Left ventricle myocardium inferior (tissue), 1 donor: ENCODE measurements at regions not wholly inside any gene's neighbourhood (a gene's known extent, or its start where the extent isn't known, plus 50 kb on each side); places are given as distances from the start of the nearest gene placed in this dataset.
"Not testable (repeated sequence)": the region's sequence is repeated elsewhere in the genome, so short reads cannot be mapped to it uniquely, and the experiment has no call there.

Experiments
- DNase-seq: peaks from one replicate; pipeline ENCODE4 v3.0.0-alpha.2; 2020
- H3K27ac ChIP-seq: fragments of 200-600 bp; replicated peaks from 2 replicates; pipeline ENCODE4 v1.8.0; 2021
- H3K27me3 ChIP-seq: fragments of 200-600 bp; 2 replicates; pipeline ENCODE4 v1.8.0; 2021; ENCODE audit warnings: low read depth
- H3K36me3 ChIP-seq: fragments of 200-600 bp; 2 replicates; pipeline ENCODE4 v1.8.0; 2021
- H3K4me1 ChIP-seq: fragments of 200-600 bp; 2 replicates; pipeline ENCODE4 v1.8.0; 2021
- H3K4me3 ChIP-seq: fragments of 200-600 bp; 2 replicates; pipeline ENCODE4 v1.8.0; 2021; ENCODE audit warnings: mild to moderate bottlenecking, moderate library complexity
- H3K9me3 ChIP-seq: fragments of 200-600 bp; replicated peaks from 2 replicates; pipeline ENCODE4 v1.8.0; 2021
- intact Hi-C: fragments of 100-400 bp; cut with micrococcal nuclease; formaldehyde crosslinking; loops from one replicate; pipeline ENCODE4 v1.11.0; 2022
- TF ChIP-seq, protein P1 (sequence below): fragments of 200-600 bp; IDR thresholded peaks from 2 replicates; pipeline ENCODE4 v1.8.0; 2021; ENCODE audit warnings: antibody characterized with exemption, mild to moderate bottlenecking, borderline replicate concordance
- donor health status: DM: no; HTN: yes; CAD: no; lungs with severe emphysema.

DNA sequence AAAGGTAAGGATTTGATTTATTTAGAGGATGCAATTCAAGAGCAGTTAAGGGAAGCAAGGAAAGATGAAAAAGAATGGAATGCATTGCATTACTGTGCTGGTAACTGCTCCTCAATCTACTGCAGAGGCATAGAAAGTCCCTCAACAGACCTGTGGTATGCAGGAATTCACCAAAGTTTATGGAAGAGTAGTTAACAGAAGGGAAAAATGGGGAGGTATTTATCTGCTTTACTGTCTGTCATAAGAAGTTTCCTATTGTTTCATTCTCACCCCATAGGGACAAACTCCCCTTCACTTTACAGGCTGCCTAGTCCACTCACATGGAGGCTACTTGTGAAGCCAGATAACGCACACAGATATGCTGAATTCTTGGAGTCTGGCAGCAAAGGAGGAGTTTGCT, 354.9 kb upstream of the SPRY2 start:
- H3K36me3 ChIP-seq, result no peaks in the 10 kb centered on the region
- TF ChIP-seq, protein P1, sequence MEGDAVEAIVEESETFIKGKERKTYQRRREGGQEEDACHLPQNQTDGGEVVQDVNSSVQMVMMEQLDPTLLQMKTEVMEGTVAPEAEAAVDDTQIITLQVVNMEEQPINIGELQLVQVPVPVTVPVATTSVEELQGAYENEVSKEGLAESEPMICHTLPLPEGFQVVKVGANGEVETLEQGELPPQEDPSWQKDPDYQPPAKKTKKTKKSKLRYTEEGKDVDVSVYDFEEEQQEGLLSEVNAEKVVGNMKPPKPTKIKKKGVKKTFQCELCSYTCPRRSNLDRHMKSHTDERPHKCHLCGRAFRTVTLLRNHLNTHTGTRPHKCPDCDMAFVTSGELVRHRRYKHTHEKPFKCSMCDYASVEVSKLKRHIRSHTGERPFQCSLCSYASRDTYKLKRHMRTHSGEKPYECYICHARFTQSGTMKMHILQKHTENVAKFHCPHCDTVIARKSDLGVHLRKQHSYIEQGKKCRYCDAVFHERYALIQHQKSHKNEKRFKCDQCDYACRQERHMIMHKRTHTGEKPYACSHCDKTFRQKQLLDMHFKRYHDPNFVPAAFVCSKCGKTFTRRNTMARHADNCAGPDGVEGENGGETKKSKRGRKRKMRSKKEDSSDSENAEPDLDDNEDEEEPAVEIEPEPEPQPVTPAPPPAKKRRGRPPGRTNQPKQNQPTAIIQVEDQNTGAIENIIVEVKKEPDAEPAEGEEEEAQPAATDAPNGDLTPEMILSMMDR, result no peak
- H3K4me1 ChIP-seq, result no peaks in the 10 kb centered on the region
- H3K27ac ChIP-seq, result no peak overlapping the region
- intact Hi-C loops, result no loop called here
- peaks cover 37% of the 10 kb centered on the region for H3K9me3 ChIP-seq
- DNase-seq, result no peak
- H3K27me3 ChIP-seq, result no peaks in the 10 kb centered on the region
- H3K4me3 ChIP-seq, result no peak overlapping the region

DNA sequence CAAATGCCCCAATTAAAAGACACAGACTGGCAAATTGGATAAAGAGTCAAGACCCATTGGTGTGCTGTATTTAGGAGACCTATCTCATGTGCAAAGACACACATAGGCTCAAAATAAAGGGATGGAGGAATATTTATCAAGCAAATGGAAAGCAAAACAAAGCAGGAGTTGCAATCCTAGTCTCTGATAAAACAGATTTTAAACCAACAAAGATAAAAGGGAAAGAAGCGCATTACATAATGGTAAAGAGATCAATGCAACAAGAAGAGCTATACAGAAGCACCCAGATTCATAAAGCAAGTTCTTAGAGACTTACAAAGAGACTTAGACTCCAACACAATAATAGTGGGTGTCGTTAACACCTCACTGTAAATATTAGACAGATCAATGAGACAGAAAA, 350.9 kb upstream of the SPRY2 start:
- intact Hi-C loops, H3K4me3 ChIP-seq, H3K27me3 ChIP-seq, H3K36me3 ChIP-seq, DNase-seq, H3K4me1 ChIP-seq, H3K27ac ChIP-seq: not testable (repeated sequence)
- H3K9me3 ChIP-seq, result peaks cover 43% of the 10 kb centered on the region

DNA sequence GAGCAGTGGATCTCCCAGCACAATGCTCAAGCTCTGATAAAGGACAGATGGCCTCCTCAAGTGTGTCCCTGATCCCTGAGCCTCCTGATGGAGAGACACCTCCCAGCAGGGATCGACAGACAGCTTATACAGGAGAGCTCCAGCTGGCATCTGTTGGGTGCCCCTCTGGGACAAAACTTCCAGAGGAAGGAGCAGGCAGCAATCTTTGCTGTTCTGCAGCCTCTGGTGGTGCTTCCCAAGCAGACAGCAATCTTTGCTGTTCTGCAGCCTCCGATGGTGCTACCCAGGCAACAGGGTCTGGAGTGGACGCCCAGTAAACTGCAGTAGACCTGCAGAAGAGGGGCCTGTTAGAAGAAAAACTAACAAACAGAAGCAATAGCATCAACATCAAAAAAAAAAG, 349.3 kb upstream of the SPRY2 start:
- no peak overlapping the region for H3K27ac ChIP-seq
- TF ChIP-seq, protein P1, result no peak
- intact Hi-C loops, result no loop called here
- peaks cover 43% of the 10 kb centered on the region for H3K9me3 ChIP-seq
- no peaks in the 10 kb centered on the region for H3K27me3 ChIP-seq
- H3K4me1 ChIP-seq, result no peaks in the 10 kb centered on the region
- H3K36me3 ChIP-seq, result peaks cover 8% of the 10 kb centered on the region
- no peak overlapping the region for H3K4me3 ChIP-seq
- no peak for DNase-seq

DNA sequence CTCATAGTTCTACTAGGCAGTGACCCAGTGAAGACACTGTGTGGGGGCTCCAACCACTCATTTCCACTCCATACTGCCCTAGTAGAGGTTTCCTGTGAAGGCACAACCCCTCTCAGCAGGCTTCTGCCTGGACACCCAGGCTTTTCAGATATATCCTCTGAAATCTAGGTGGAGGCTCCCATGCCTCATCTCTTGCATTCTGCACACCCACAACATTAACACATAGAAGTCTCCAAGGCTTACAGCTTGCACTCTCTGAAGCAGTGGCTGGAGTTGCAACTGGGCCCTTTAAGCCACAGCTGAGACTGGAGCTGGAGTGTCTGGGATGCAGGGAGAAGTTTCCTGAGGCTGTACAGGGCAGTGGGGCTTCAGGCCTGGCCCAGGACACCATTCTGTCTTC, 347.7 kb upstream of the SPRY2 start:
- H3K4me1 ChIP-seq, result no peaks in the 10 kb centered on the region
- H3K36me3 ChIP-seq, result peaks cover 8% of the 10 kb centered on the region
- TF ChIP-seq, protein P1, result no peak
- DNase-seq, result no peak
- intact Hi-C loops, result no loop called here
- peaks cover 31% of the 10 kb centered on the region for H3K9me3 ChIP-seq
- H3K27me3 ChIP-seq, result no peaks in the 10 kb centered on the region
- no peak overlapping the region for H3K27ac ChIP-seq
- no peak overlapping the region for H3K4me3 ChIP-seq

DNA sequence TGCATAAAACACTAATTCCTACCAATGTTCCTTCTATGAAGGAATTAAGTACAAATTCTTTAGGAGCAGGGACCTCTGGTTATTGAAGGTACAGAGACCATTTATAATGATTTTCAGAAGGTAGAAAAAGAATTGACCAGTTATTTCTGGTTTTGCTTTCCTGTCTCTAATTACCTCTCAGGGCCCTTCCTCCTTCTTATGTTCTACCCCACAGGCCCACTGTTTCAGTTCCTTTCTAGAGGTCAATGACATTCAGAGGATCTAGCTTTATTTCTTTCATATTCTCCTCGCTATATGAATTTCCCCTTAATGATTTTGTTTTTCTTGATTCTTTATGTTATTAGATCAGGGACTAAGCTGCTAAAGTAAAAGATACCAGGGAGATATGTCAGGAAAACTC, 345.0 kb upstream of the SPRY2 start:
- Histone ChIP-seq H3K4me1 (no peaks in the 10 kb centered on the region), H3K36me3 (peaks cover 8% of the 10 kb centered on the region), H3K9me3 (peaks cover 14% of the 10 kb centered on the region), H3K27ac (no peak overlapping the region), H3K4me3 (no peak overlapping the region), H3K27me3 (no peaks in the 10 kb centered on the region)
- TF ChIP-seq, protein P1, result no peak
- intact Hi-C loops, result no loop called here
- DNase-seq, result no peak

DNA sequence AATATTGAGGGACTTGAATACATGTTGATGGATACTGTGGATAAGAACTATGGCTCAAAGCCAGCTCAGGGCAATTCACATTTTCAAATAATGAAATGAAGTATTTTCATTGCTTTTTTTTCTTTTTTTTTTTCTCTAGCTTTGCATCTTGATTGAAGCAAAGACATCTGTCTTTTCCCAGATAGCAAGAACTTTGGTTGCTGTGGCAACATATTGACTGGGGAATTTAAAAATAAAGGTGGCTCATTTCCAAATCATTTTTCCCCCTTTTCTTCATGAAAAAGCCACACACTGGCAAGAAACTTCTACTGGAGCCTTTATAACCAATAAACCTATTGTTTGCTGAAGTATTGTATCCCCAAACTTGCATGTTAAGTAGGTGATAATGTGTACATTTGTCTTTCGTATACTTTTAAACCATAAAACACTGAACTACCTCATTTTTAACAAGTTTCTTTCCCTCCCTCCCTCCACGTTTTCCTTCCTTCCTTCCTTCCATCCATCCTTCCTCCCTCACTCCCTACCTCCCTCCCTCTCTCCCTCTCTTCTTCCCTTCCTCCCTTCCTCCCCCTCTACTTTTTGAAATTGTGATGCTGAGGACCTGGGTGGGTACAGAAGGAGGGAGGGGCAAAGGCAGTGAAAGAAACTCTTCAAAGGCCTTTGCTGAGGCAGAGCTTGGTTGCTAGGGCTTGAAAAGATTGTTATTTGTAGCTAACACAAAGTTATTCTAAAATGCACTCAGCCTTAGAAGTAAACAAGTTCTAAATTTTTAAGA, 343.5 kb upstream of the SPRY2 start:
- H3K36me3 ChIP-seq, result peaks cover 8% of the 10 kb centered on the region
- peaks cover 12% of the 10 kb centered on the region for H3K9me3 ChIP-seq
- H3K27me3 ChIP-seq, result no peaks in the 10 kb centered on the region
- intact Hi-C loops, result no loop called here
- H3K27ac ChIP-seq, result peak overlapping the region; percentile 61
- H3K4me1 ChIP-seq, result no peaks in the 10 kb centered on the region
- no peak for DNase-seq
- TF ChIP-seq, protein P1, result no peak
- no peak overlapping the region for H3K4me3 ChIP-seq
